AG09309 (cell line): ENCODE measurements at regions not wholly inside any gene's neighbourhood (a gene's known extent, or its start where the extent isn't known, plus 50 kb on each side); places are given as distances from the start of the nearest gene placed in this dataset.

Source experiments
- DNase-seq: peaks from one replicate; pipeline ENCODE4 v3.0.0-alpha.2; 2010; ENCODE audit warnings: low read depth
- H3K4me3 ChIP-seq: 2 replicates; pipeline ENCODE4 v1.5.1; 2011; ENCODE audit warnings: mild to moderate bottlenecking, low read depth, low read length, moderate library complexity; ENCODE audit not compliant: control insufficient read depth
- TF ChIP-seq, protein P1 (sequence below): IDR thresholded peaks from 2 replicates; pipeline ENCODE4 v1.5.1; 2011; ENCODE audit warnings: mild to moderate bottlenecking, low read depth, low read length, inconsistent platforms; ENCODE audit not compliant: insufficient read depth, control insufficient read depth; ENCODE audit errors: missing control alignments

DNA sequence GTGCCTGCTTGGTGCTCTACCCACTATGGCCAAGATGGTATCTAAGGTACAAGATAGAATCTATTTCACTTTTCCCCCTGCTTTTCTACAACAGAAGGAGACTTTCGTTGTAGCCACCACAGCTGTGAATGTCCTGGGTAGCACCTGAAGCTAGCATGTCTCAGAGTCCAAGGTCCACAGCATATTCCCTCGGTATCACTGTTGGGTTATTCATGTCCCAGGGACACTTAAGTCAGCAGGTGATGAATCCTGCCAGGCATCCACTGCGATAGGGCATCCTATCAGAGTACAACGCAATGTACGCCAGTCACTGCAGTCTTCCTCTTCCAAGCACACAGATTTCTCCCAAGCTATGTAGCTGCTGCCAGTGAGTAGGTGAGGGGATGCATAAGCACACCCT, 129.1 kb upstream of the LINC00305 start:
- no peak for DNase-seq
- TF ChIP-seq, protein P1, sequence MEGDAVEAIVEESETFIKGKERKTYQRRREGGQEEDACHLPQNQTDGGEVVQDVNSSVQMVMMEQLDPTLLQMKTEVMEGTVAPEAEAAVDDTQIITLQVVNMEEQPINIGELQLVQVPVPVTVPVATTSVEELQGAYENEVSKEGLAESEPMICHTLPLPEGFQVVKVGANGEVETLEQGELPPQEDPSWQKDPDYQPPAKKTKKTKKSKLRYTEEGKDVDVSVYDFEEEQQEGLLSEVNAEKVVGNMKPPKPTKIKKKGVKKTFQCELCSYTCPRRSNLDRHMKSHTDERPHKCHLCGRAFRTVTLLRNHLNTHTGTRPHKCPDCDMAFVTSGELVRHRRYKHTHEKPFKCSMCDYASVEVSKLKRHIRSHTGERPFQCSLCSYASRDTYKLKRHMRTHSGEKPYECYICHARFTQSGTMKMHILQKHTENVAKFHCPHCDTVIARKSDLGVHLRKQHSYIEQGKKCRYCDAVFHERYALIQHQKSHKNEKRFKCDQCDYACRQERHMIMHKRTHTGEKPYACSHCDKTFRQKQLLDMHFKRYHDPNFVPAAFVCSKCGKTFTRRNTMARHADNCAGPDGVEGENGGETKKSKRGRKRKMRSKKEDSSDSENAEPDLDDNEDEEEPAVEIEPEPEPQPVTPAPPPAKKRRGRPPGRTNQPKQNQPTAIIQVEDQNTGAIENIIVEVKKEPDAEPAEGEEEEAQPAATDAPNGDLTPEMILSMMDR, result no peak
- H3K4me3 ChIP-seq, result no peak overlapping the region

DNA sequence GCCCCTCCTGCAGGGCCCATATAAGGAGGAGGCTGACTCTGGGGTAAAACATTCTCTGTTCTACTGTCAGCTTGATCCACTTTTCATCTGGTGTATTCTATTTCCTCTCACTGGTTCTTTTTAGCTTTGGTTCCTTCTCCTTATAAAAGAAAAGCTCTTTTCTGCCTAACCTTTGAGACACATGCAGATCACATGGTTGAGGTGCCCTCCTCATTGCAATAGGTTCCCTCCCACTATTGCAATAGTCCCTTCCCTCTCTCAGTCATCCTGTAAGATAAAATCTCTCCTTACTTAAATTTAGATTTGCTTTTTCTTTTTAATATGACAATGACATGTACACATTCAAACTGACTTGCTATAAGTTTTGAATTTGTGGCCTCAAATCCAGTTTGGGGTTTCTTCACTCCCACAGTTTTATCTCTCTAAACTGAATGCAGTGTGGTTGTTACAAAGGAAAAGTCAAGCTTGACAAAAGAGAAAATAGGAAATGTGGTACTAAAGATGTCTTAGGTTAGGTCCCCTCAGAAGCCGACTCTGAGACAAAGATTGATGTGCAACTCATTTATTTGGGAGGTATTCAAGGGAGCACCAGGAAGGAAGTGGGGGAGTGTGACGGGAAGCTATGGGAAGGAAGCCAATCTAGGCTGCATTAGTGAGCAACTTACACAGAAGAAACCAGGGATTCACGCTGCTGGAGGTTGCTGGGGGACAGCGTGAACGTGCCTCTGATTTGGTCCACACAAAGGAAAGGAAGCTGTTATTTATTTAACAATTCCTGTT, 127.6 kb upstream of the LINC00305 start:
- no peak overlapping the region for H3K4me3 ChIP-seq
- no peak for DNase-seq
- TF ChIP-seq, protein P1, result no peak

DNA sequence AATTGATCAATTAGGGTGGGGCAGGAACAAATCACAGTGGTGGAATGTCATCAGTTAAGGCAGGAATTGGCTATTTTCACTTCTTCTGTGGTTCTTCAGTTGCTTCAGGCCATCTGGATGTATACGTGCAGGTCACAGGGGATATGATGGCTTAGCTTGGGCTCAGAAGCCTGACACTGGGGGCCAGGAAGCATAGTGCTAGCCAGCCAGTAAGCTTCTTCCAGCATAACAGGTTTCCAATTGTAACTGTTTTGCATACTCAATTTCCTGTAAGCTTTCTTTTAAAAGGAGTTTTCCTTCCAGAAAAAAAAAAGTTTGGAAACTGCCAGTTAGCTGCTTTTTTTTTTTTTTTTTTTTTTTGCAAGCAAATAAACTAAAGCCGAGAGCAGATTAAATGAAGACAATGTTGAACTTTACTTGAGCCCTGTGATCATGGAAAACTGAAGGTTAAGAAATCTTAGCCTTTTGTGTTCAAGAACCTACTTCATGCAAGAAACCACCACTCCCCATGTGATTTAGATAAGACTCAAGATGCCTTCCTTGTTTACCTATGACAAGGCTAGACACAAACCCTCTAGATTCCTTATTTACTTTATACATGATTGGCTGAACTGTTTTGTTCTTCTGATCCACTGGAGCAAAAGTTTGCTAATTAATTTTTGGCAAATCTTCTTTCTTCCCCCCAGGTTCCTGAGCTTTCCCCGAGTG, 126.9 kb upstream of the LINC00305 start:
- H3K4me3 ChIP-seq, result no peak overlapping the region
- no peak for DNase-seq
- TF ChIP-seq, protein P1, result no peak

DNA sequence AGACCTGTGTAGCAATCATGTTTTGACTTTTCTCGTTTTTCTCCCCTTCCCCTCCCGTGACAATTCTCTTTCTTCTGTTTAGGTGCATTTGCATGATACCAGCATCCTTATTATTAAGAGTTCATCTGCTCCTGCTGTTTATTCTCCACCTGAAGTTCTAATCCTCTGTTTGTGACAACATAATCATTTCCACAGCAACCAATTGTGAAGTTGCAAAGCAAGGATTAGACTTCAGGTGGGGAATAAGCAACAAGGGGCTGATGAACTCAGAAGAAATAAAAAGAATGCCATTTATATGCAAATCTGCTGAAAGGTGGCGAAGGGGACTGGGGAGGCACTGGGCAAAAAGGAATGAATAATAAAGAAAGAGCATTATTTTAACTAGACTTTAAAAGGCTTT, 124.8 kb upstream of the LINC00305 start:
- TF ChIP-seq, protein P1, result no peak
- DNase-seq, result no peak
- no peak overlapping the region for H3K4me3 ChIP-seq

DNA sequence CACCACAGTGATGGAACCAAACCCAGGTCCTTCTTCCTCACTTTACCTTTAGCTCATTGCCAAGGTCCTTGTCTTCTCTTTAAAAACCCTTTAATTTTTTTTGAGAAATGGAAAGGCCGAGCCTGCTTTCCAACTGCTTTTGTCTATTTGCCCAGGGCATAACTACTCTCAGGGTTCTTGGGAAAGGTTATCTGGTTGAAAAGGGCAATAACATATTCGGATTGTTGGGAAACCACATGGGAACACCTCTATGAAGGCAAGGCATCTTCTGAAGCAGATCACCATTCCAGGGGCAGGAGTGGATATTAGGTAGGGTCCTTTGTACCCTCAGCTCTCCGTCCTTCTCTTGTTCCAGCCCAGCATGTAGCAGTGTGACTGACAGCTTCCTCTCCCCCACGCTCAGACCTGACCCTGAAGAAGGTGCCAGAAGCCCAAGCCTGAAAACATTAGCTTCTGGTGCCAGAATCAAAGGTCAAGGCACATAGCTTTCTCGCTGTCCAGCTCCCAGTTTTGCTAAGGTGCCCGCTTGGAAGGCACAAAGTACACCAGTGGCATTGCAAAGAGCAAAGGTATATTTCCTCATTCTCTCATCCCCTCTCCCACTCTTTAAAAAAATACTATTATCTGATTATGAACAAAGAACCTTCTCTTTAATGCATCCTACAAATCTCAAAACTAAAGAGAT, 123.2 kb upstream of the LINC00305 start:
- H3K4me3 ChIP-seq, result no peak overlapping the region
- DNase-seq, result no peak
- TF ChIP-seq, protein P1, result no peak

DNA sequence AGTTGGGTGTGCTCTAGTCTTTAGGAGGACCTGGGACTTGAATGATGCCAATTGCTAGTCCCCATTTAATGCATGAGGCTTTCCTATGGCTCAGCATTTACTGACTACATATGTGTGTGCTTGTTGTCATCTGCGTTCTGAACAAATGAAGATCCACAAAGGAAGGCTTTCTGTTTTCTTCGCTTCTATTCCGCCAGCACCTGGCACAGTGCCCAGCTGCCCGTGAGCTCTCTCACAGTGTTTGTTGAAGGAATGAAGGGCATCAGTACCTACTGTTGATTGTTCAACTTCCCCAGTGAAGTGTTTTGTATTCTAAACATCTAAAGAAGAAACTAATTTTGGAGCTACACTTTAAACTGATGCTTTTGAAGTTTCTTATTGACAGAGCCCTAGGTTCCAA, 122.4 kb upstream of the LINC00305 start:
- no peak for DNase-seq
- no peak overlapping the region for H3K4me3 ChIP-seq
- TF ChIP-seq, protein P1, result no peak
